IMR-90 (cell line): ENCODE measurements at regions not wholly inside any gene's neighbourhood (a gene's known extent, or its start where the extent isn't known, plus 50 kb on each side); places are given as distances from the start of the nearest gene placed in this dataset.

Experiments used
- ATAC-seq: fragments of 200-7000 bp; cut with Tn5 transposase; 2 replicates; pipeline ENCODE4 v1.9.1; 2020; ENCODE audit warnings: low read depth, mild to moderate bottlenecking, moderate library complexity
- BruUV-seq: library from RNA; stranded (reverse); fragments of 400-500 nt; replicated peaks from 2 replicates; lab custom pipeline; 2021; lab: Mats Ljungman, UMichigan
- CTCF ChIA-PET: fragments of 300-600 bp; formaldehyde crosslinking; extraction: SDS; loops from one replicate; lab custom pipeline; 2021; ENCODE audit warnings: antibody characterized with exemption; lab: Yijun Ruan, JAX
- POLR2A ChIA-PET: fragments of 300-600 bp; sonication (Branson Sonifier 250); formaldehyde crosslinking; loops from one replicate; lab custom pipeline; 2022; ENCODE audit warnings: antibody characterized with exemption; ENCODE audit not compliant: unreplicated experiment; lab: Charles Lee
- DNase-seq: peaks from one replicate; pipeline ENCODE4 v3.0.0; 2013
- H2AFZ ChIP-seq: replicated peaks from 2 replicates; pipeline ENCODE3; 2013; ENCODE audit warnings: low read length, mild to moderate bottlenecking; ENCODE audit not compliant: poor library complexity
- H2AK5ac ChIP-seq: 2 replicates; pipeline ENCODE4 v1.6.1; 2013; ENCODE audit warnings: low read depth, low read length, inconsistent platforms
- H2AK9ac ChIP-seq: replicated peaks from 2 replicates; pipeline ENCODE3; 2013; ENCODE audit warnings: mild to moderate bottlenecking, low read depth, low read length, moderate library complexity; ENCODE audit not compliant: poor library complexity
- H2BK120ac ChIP-seq: 2 replicates; pipeline ENCODE4 v1.6.1; 2013; ENCODE audit warnings: low read depth, low read length, inconsistent platforms
- H2BK15ac ChIP-seq: 3 replicates; pipeline ENCODE4 v1.6.1; 2013; ENCODE audit warnings: low read depth, low read length, inconsistent platforms
- H2BK20ac ChIP-seq: 2 replicates; pipeline ENCODE4 v1.6.1; 2013; ENCODE audit warnings: low read depth, mild to moderate bottlenecking, inconsistent platforms, low read length, moderate library complexity
- H2BK5ac ChIP-seq: 2 replicates; pipeline ENCODE4 v1.6.1; 2013; ENCODE audit warnings: mild to moderate bottlenecking, low read depth, low read length, inconsistent platforms; ENCODE audit not compliant: poor library complexity, severe bottlenecking
- H3K14ac ChIP-seq: replicated peaks from 2 replicates; pipeline ENCODE4 v1.6.1; 2013; ENCODE audit warnings: low read depth, low read length, inconsistent platforms
- H3K18ac ChIP-seq: 2 replicates; pipeline ENCODE4 v1.6.1; 2013; ENCODE audit warnings: low read depth, low read length, control low read depth
- H3K23ac ChIP-seq: 2 replicates; pipeline ENCODE4 v1.6.1; 2013; ENCODE audit warnings: low read depth, low read length, inconsistent platforms
- H3K27ac ChIP-seq: 2 replicates; pipeline ENCODE4 v1.5.1; 2013; ENCODE audit warnings: mild to moderate bottlenecking, control low read depth, low read length; ENCODE audit not compliant: insufficient read depth
- H3K27me3 ChIP-seq: 2 replicates; pipeline ENCODE4 v1.6.1; 2013; ENCODE audit warnings: low read length; ENCODE audit not compliant: control insufficient read depth, insufficient read depth
- H3K36me3 ChIP-seq: 2 replicates; pipeline ENCODE4 v1.6.1; 2013; ENCODE audit warnings: low read length, mixed read lengths; ENCODE audit not compliant: control insufficient read depth, insufficient read depth
- H3K4ac ChIP-seq: 2 replicates; pipeline ENCODE4 v1.6.1; 2013; ENCODE audit warnings: low read depth, low read length, inconsistent platforms
- H3K4me1 ChIP-seq: 2 replicates; pipeline ENCODE4 v1.6.1; 2013; ENCODE audit warnings: low read length, mixed read lengths; ENCODE audit not compliant: control insufficient read depth, insufficient read depth
- H3K4me2 ChIP-seq: 2 replicates; pipeline ENCODE4 v1.6.1; 2013; ENCODE audit warnings: low read depth, mild to moderate bottlenecking, control low read depth, low read length, moderate library complexity
- H3K4me3 ChIP-seq: 2 replicates; pipeline ENCODE4 v1.5.1; 2013; ENCODE audit warnings: low read depth, mild to moderate bottlenecking, control low read depth, low read length, moderate library complexity; ENCODE audit not compliant: insufficient read depth
- H3K56ac ChIP-seq: 2 replicates; pipeline ENCODE4 v1.6.1; 2013; ENCODE audit warnings: low read length, inconsistent platforms; ENCODE audit not compliant: insufficient read depth; ENCODE audit errors: extremely low read depth
- H3K79me1 ChIP-seq, 2 experiments: 2 replicates each; pipeline ENCODE4 v1.6.1; 2013; ENCODE audit warnings: low read length in 2 of 2, inconsistent platforms in 1 of 2, low read depth in 1 of 2
- H3K9ac ChIP-seq: 2 replicates; pipeline ENCODE4 v1.6.1; 2013; ENCODE audit warnings: low read depth, low read length, control low read depth
- H3K9me1 ChIP-seq: 2 replicates; pipeline ENCODE4 v1.6.1; 2013; ENCODE audit warnings: low read length, inconsistent platforms; ENCODE audit not compliant: insufficient read depth
- H3K9me3 ChIP-seq: 2 replicates; pipeline ENCODE4 v1.6.1; 2013; ENCODE audit warnings: low read length; ENCODE audit not compliant: control insufficient read depth, insufficient read depth
- H4K20me1 ChIP-seq: 2 replicates; pipeline ENCODE4 v1.6.1; 2013; ENCODE audit warnings: low read length, inconsistent platforms; ENCODE audit not compliant: insufficient read depth
- H4K5ac ChIP-seq: 2 replicates; pipeline ENCODE4 v1.6.1; 2013; ENCODE audit warnings: mild to moderate bottlenecking, low read depth, low read length, control low read depth
- H4K8ac ChIP-seq, 2 experiments: 2 replicates each; pipeline ENCODE4 v1.6.1; 2013; ENCODE audit warnings: low read depth in 2 of 2, low read length in 2 of 2, control low read depth in 1 of 2, inconsistent platforms in 1 of 2
- H4K91ac ChIP-seq: 2 replicates; pipeline ENCODE4 v1.6.1; 2013; ENCODE audit warnings: low read depth, low read length, inconsistent platforms; ENCODE audit not compliant: insufficient read depth
- BHLHE40 ChIP-seq: fragments of 150-350 bp; IDR thresholded peaks from 2 replicates; pipeline ENCODE4 v1.6.1; 2016; ENCODE audit warnings: mild to moderate bottlenecking, low read depth, low read length
- CEBPB ChIP-seq: IDR thresholded peaks from 2 replicates; pipeline ENCODE4 v1.6.1; 2012; ENCODE audit warnings: low read depth, low read length, improper control_type of control experiment
- CHD1 ChIP-seq: IDR thresholded peaks from 2 replicates; pipeline ENCODE4 v1.6.1; 2012; ENCODE audit warnings: low read depth, low read length, improper control_type of control experiment
- FOS ChIP-seq: fragments of 150-350 bp; IDR thresholded peaks from 2 replicates; pipeline ENCODE4 v1.6.1; 2016; ENCODE audit warnings: low read depth, low read length
- MAFK ChIP-seq: IDR thresholded peaks from 2 replicates; pipeline ENCODE4 v1.6.1; 2012; ENCODE audit warnings: low read depth, low read length, improper control_type of control experiment
- MXI1 ChIP-seq: IDR thresholded peaks from 2 replicates; pipeline ENCODE4 v1.6.1; 2012; ENCODE audit warnings: low read depth, mild to moderate bottlenecking, low read length, moderate library complexity, borderline replicate concordance
- NFE2L2 ChIP-seq: fragments of 150-350 bp; IDR thresholded peaks from 2 replicates; pipeline ENCODE4 v1.6.1; 2016; ENCODE audit warnings: low read depth, mild to moderate bottlenecking, low read length
- POLR2A ChIP-seq: IDR thresholded peaks from 2 replicates; pipeline ENCODE4 v1.6.1; 2012; ENCODE audit warnings: mild to moderate bottlenecking, low read depth, low read length
- RCOR1 ChIP-seq: IDR thresholded peaks from 2 replicates; pipeline ENCODE4 v1.6.1; 2012; ENCODE audit warnings: mild to moderate bottlenecking, low read length, improper control_type of control experiment; ENCODE audit not compliant: insufficient replicate concordance
- RFX5 ChIP-seq: IDR thresholded peaks from 2 replicates; pipeline ENCODE4 v1.8.0; 2012; ENCODE audit warnings: low read depth, mild to moderate bottlenecking, low read length, moderate library complexity
- SMC3 ChIP-seq: fragments of 150-350 bp; IDR thresholded peaks from 2 replicates; pipeline ENCODE4 v1.6.1; 2016; ENCODE audit warnings: low read depth, mild to moderate bottlenecking, antibody characterized with exemption, low read length, moderate library complexity
- WGBS, 2 experiments: methylation state at CpG; one replicate each; pipeline versions ENCODE4 v1.1.5 to v1.1.7; 2013; ENCODE audit warnings: missing lambda C conversion rate in 2 of 2; ENCODE audit not compliant: insufficient read length in 1 of 2; ENCODE audit errors: extremely low coverage in 2 of 2; 5-methylcytosine and 5-hydroxymethylcytosine counted together
- dilution Hi-C: fragments of 300-500 bp; cut with HindIII; formaldehyde crosslinking; loops from one replicate; pipeline ENCODE4 v1.14.3; 2018; ENCODE audit warnings: low sequenced_read_pairs; ENCODE audit not compliant: unreplicated experiment
- in situ Hi-C: fragments of 300-500 bp; cut with MboI; formaldehyde crosslinking; loops from 3 replicates; pipeline ENCODE4 v1.14.3; 2019; ENCODE audit warnings: low sequenced_read_pairs, inconsistent platforms, mixed read lengths
- intact Hi-C: fragments of 100-400 bp; cut with micrococcal nuclease; formaldehyde crosslinking; loops from 2 replicates; pipeline ENCODE4 v1.10.0; 2022
- TF ChIP-seq, protein P1 (sequence below): conservative IDR thresholded peaks from 2 replicates; pipeline ENCODE4 v1.5.1; 2012; ENCODE audit warnings: mild to moderate bottlenecking, low read depth, low read length, improper control_type of control experiment
- TF ChIP-seq, protein P2 (sequence below): fragments of 150-350 bp; IDR thresholded peaks from 2 replicates; pipeline ENCODE4 v1.6.1; 2017; ENCODE audit warnings: mild to moderate bottlenecking, antibody characterized with exemption, low read length, low read depth
- TF ChIP-seq, protein P3 (sequence below): fragments of 150-350 bp; IDR thresholded peaks from 2 replicates; pipeline ENCODE4 v1.6.1; 2016; ENCODE audit warnings: low read depth, mild to moderate bottlenecking, low read length, moderate library complexity, borderline replicate concordance

DNA sequence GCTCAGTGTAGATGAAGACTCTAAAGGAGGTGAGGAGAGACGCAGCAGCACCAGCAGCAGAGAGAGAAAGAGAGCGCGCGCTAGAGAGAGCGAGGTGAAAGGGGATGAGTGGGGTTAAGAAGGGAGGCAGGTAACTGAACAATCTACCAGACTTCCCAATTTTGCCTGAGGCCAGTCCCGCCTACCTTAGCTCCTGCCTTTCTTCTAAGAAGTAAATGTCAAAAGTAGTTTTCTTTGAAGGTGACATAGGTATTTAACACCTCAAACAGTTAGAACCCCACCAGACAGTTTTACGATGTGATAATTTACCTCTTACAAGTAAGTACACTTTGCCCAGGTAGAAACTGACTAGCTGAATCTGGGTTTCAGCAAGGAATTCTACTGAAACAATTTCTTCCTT is 132.0 kb upstream of the EEF1E1 start:
- Histone ChIP-seq H2BK15ac (no peak overlapping the region), H3K27ac (no peak overlapping the region), H3K23ac (no peak overlapping the region), H2AK5ac (no peak overlapping the region), H3K9ac (no peak overlapping the region), H4K8ac (no peak overlapping the region), H3K18ac (no peak overlapping the region), H3K4me1 (no peaks in the 10 kb centered on the region), H2AFZ (no peak overlapping the region), H2BK5ac (no peak overlapping the region), H4K91ac (no peak overlapping the region), H3K56ac (no peak overlapping the region), H3K4ac (no peak overlapping the region), H3K9me1 (no peaks in the 10 kb centered on the region), H3K9me3 (no peaks in the 10 kb centered on the region), H4K5ac (no peak overlapping the region), H4K20me1 (no peaks in the 10 kb centered on the region), H2BK20ac (no peak overlapping the region), H3K14ac (no peak overlapping the region), H3K4me3 (no peak overlapping the region), H2AK9ac (no peak overlapping the region), H2BK120ac (no peak overlapping the region), H3K4me2 (no peak overlapping the region), H3K79me1 (no peaks in the 10 kb centered on the region), H3K36me3 (no peaks in the 10 kb centered on the region), H3K27me3 (no peaks in the 10 kb centered on the region; the same call in 1 of the 2 replicates)
- intact Hi-C loops: no loop called here
- POLR2A ChIA-PET: no interaction called here
- DNase-seq (no peak), ATAC-seq (no peak)
- in situ Hi-C loops: no loop called here
- no peak for TF ChIP-seq MAFK
- TF ChIP-seq, protein P1, sequence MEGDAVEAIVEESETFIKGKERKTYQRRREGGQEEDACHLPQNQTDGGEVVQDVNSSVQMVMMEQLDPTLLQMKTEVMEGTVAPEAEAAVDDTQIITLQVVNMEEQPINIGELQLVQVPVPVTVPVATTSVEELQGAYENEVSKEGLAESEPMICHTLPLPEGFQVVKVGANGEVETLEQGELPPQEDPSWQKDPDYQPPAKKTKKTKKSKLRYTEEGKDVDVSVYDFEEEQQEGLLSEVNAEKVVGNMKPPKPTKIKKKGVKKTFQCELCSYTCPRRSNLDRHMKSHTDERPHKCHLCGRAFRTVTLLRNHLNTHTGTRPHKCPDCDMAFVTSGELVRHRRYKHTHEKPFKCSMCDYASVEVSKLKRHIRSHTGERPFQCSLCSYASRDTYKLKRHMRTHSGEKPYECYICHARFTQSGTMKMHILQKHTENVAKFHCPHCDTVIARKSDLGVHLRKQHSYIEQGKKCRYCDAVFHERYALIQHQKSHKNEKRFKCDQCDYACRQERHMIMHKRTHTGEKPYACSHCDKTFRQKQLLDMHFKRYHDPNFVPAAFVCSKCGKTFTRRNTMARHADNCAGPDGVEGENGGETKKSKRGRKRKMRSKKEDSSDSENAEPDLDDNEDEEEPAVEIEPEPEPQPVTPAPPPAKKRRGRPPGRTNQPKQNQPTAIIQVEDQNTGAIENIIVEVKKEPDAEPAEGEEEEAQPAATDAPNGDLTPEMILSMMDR: no peak
- no peak for TF ChIP-seq RCOR1
- no peak for TF ChIP-seq SMC3
- no peak for TF ChIP-seq CHD1
- TF ChIP-seq, protein P2, sequence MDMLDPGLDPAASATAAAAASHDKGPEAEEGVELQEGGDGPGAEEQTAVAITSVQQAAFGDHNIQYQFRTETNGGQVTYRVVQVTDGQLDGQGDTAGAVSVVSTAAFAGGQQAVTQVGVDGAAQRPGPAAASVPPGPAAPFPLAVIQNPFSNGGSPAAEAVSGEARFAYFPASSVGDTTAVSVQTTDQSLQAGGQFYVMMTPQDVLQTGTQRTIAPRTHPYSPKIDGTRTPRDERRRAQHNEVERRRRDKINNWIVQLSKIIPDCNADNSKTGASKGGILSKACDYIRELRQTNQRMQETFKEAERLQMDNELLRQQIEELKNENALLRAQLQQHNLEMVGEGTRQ: no peak
- TF ChIP-seq POLR2A: no peak
- TF ChIP-seq FOS: no peak
- TF ChIP-seq CEBPB: no peak
- TF ChIP-seq MXI1: no peak
- TF ChIP-seq, protein P3, sequence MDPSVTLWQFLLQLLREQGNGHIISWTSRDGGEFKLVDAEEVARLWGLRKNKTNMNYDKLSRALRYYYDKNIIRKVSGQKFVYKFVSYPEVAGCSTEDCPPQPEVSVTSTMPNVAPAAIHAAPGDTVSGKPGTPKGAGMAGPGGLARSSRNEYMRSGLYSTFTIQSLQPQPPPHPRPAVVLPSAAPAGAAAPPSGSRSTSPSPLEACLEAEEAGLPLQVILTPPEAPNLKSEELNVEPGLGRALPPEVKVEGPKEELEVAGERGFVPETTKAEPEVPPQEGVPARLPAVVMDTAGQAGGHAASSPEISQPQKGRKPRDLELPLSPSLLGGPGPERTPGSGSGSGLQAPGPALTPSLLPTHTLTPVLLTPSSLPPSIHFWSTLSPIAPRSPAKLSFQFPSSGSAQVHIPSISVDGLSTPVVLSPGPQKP: no peak
- TF ChIP-seq RFX5: no peak
- TF ChIP-seq NFE2L2: no peak
- no peak for TF ChIP-seq BHLHE40
- dilution Hi-C loops: no loop called here
- no CpG with 5 or more reads among the region's 7 CpGs for WGBS, 2 experiments
- no TSS peak for BruUV-seq
- CTCF ChIA-PET: no interaction called here
